Keratinocyte (primary cell): ENCODE measurements at regions not wholly inside any gene's neighbourhood (a gene's known extent, or its start where the extent isn't known, plus 50 kb on each side); places are given as distances from the start of the nearest gene placed in this dataset.

Experiments used
- EZH2 ChIP-seq: IDR thresholded peaks from one replicate; pipeline ENCODE4 v1.6.1; 2012; ENCODE audit warnings: inconsistent platforms, mild to moderate bottlenecking, low read length, moderate library complexity
- TF ChIP-seq, protein P1 (sequence below), 3 experiments: IDR thresholded peaks in 1 of 3; conservative IDR thresholded peaks in 1 of 3; optimal IDR thresholded peaks in 1 of 3; 2 replicates in 2 of 3; 3 replicates in 1 of 3; pipeline versions ENCODE3 to v1.5.1; 2011; ENCODE audit warnings: low read length in 3 of 3, mild to moderate bottlenecking in 3 of 3, moderate library complexity in 2 of 3, control low read depth in 1 of 3, inconsistent platforms in 1 of 3; ENCODE audit not compliant: insufficient read depth in 2 of 3; ENCODE audit errors: extremely low read depth in 1 of 3

DNA sequence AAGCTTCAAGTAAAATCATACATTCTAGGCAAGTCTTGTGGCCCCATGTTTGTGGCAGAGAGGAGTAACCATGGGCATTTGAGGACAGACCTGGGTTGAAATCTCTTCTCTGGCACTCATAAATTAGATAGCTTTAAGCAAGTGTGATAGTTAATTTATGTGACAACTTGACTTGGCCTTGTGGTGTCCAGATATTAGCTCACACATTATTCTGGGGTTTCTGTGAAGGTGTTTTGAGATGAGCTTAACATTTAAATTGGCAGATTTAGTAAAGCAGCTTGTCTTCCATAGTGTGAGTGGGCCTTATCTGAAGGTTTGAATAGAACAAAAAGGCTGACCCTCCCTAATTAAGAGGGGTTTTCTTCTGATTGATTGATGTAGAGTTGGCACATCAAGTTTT, 161.4 kb upstream of the SPRY2 start:
- TF ChIP-seq, protein P1, sequence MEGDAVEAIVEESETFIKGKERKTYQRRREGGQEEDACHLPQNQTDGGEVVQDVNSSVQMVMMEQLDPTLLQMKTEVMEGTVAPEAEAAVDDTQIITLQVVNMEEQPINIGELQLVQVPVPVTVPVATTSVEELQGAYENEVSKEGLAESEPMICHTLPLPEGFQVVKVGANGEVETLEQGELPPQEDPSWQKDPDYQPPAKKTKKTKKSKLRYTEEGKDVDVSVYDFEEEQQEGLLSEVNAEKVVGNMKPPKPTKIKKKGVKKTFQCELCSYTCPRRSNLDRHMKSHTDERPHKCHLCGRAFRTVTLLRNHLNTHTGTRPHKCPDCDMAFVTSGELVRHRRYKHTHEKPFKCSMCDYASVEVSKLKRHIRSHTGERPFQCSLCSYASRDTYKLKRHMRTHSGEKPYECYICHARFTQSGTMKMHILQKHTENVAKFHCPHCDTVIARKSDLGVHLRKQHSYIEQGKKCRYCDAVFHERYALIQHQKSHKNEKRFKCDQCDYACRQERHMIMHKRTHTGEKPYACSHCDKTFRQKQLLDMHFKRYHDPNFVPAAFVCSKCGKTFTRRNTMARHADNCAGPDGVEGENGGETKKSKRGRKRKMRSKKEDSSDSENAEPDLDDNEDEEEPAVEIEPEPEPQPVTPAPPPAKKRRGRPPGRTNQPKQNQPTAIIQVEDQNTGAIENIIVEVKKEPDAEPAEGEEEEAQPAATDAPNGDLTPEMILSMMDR (optimal IDR thresholded peaks at IDR 0.05 in 1 of 3, IDR thresholded peaks at IDR 0.05 in 1 of 3, conservative IDR thresholded peaks at IDR 0.05 in 1 of 3; ENCODE audit: extremely low read depth in 1 of 3, insufficient read depth in 2 of 3, low read length in 3 of 3) = no peak
- no peak for TF ChIP-seq EZH2
